GM18858 (cell line): ENCODE measurements at regions not wholly inside any gene's neighbourhood (a gene's known extent, or its start where the extent isn't known, plus 50 kb on each side); places are given as distances from the start of the nearest gene placed in this dataset.
"Not testable (repeated sequence)": the region's sequence is repeated elsewhere in the genome, so short reads cannot be mapped to it uniquely, and the experiment has no call there.

ENCODE experiments used
- ATAC-seq: cut with Tn5 transposase; IDR thresholded peaks from one replicate; pipeline ENCODE4 v1.9.1; 2021; ENCODE audit not compliant: unreplicated experiment

- no peak for ATAC-seq
Observed at GRCh38 chr6:78639111-78640110, 227.9 kb upstream of the IRAK1BP1 start.

- not testable (repeated sequence) for ATAC-seq
Observed at GRCh38 chr6:78643976-78644375, 223.4 kb upstream of the IRAK1BP1 start.

GRCh38 chr6:78646542-78647415 lies 220.6 kb upstream of the IRAK1BP1 start:
- ATAC-seq: not testable (repeated sequence)

- ATAC-seq: not testable (repeated sequence)
Observed at GRCh38 chr6:78665819-78666218, 201.5 kb upstream of the IRAK1BP1 start.

GRCh38 chr6:78666764-78667163 lies 200.6 kb upstream of the IRAK1BP1 start:
- no peak for ATAC-seq

- ATAC-seq: no peak
Observed at GRCh38 chr6:78670156-78670555, 197.2 kb upstream of the IRAK1BP1 start.

- no peak for ATAC-seq
Observed at GRCh38 chr6:78670802-78671201, 196.5 kb upstream of the IRAK1BP1 start.

GRCh38 chr6:78676069-78677007 lies 191.0 kb upstream of the IRAK1BP1 start:
- not testable (repeated sequence) for ATAC-seq

- ATAC-seq: no peak
Observed at GRCh38 chr6:78688668-78689067, 178.7 kb upstream of the IRAK1BP1 start.

- no peak for ATAC-seq
Observed at GRCh38 chr6:78693835-78694234, 173.5 kb upstream of the IRAK1BP1 start.

- not testable (repeated sequence) for ATAC-seq
Observed at GRCh38 chr6:78694628-78695027, 172.7 kb upstream of the IRAK1BP1 start.

- no peak for ATAC-seq
Observed at GRCh38 chr6:78700991-78701390, 166.4 kb upstream of the IRAK1BP1 start.

- ATAC-seq: no peak
Observed at GRCh38 chr6:78701407-78701806, 165.9 kb upstream of the IRAK1BP1 start.

- ATAC-seq: no peak
Observed at GRCh38 chr6:78709021-78709420, 158.3 kb upstream of the IRAK1BP1 start.

GRCh38 chr6:78713564-78713963 lies 153.8 kb upstream of the IRAK1BP1 start:
- ATAC-seq: no peak

- no peak for ATAC-seq
Observed at GRCh38 chr6:78744144-78744543, 123.2 kb upstream of the IRAK1BP1 start.

GRCh38 chr6:78746457-78746856 lies 120.9 kb upstream of the IRAK1BP1 start:
- no peak for ATAC-seq

GRCh38 chr6:78749326-78749725 lies 118.0 kb upstream of the IRAK1BP1 start:
- no peak for ATAC-seq

- ATAC-seq: not testable (repeated sequence)
Observed at GRCh38 chr6:78758297-78758798, 109.0 kb upstream of the IRAK1BP1 start.

- no peak for ATAC-seq
Observed at GRCh38 chr6:78768271-78768670, 99.1 kb upstream of the IRAK1BP1 start.
